ENCODE measurements at regions not wholly inside any gene's neighbourhood (a gene's known extent, or its start where the extent isn't known, plus 50 kb on each side); places are given as distances from the start of the nearest gene placed in this dataset.

GRCh38 chr13:74289107-74289506 is 154.9 kb upstream of the KLF12 start:
- TF ChIP-seq, protein P1, sequence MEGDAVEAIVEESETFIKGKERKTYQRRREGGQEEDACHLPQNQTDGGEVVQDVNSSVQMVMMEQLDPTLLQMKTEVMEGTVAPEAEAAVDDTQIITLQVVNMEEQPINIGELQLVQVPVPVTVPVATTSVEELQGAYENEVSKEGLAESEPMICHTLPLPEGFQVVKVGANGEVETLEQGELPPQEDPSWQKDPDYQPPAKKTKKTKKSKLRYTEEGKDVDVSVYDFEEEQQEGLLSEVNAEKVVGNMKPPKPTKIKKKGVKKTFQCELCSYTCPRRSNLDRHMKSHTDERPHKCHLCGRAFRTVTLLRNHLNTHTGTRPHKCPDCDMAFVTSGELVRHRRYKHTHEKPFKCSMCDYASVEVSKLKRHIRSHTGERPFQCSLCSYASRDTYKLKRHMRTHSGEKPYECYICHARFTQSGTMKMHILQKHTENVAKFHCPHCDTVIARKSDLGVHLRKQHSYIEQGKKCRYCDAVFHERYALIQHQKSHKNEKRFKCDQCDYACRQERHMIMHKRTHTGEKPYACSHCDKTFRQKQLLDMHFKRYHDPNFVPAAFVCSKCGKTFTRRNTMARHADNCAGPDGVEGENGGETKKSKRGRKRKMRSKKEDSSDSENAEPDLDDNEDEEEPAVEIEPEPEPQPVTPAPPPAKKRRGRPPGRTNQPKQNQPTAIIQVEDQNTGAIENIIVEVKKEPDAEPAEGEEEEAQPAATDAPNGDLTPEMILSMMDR (IDR thresholded peaks at IDR 0.05) = no peak
- intact Hi-C loops (cut with micrococcal nuclease) = loop anchor here (2.0 to 5.0 kb wide), 3 partner anchors 262 to 534 kb away; no protein-coding TSS in a partner anchor
- H3K36me3 ChIP-seq (ENCODE audit: control insufficient read depth, insufficient read depth, low read length) = no peaks in the 10 kb centered on the region
- Mint-ChIP-seq H3K27me3 (ENCODE audit: low read depth in 2 of 2) (no peaks in the 10 kb centered on the region), H3K4me3 (no peak overlapping the region), H3K9me3 (no peaks in the 10 kb centered on the region), H3K27ac (peak overlapping the region in 1 of 2 donors; percentile 93), H3K36me3 (no peaks in the 10 kb centered on the region), H3K4me1 (peaks cover 50 to 61% of the 10 kb centered on the region in 2 donors)
- peak overlapping the region; percentile 21 for H3K27ac ChIP-seq (ENCODE audit: low read length)
- H3K27me3 ChIP-seq (ENCODE audit: control insufficient read depth, insufficient read depth, low read length) = no peaks in the 10 kb centered on the region
- H3K4me1 ChIP-seq (ENCODE audit: control insufficient read depth, insufficient read depth, low read length) = peaks cover 20% of the 10 kb centered on the region
- DNase-seq = peak in 1 of 2 donors; percentile 8
- ATAC-seq = no peak
- no peak overlapping the region for H3K4me3 ChIP-seq (ENCODE audit: low read length)
- H3K9me3 ChIP-seq (ENCODE audit: control insufficient read depth, insufficient read depth, low read length) = no peaks in the 10 kb centered on the region
- WGBS (ENCODE audit: insufficient coverage) = 96% methylated on average over 6 of the region's 7 CpGs

GRCh38 chr13:74288361-74288911 is 154.2 kb upstream of the KLF12 start:
- Histone ChIP-seq H3K4me1 (ENCODE audit: control insufficient read depth, insufficient read depth, low read length) (peaks cover 20% of the 10 kb centered on the region), H3K27me3 (ENCODE audit: control insufficient read depth, insufficient read depth, low read length) (no peaks in the 10 kb centered on the region), H3K27ac (ENCODE audit: low read length) (peak overlapping the region; percentile 76), H3K4me3 (ENCODE audit: low read length) (peak overlapping the region; percentile 19), H3K9me3 (ENCODE audit: control insufficient read depth, insufficient read depth, low read length) (no peaks in the 10 kb centered on the region), H3K36me3 (ENCODE audit: control insufficient read depth, insufficient read depth, low read length) (no peaks in the 10 kb centered on the region)
- DNase-seq = peak; percentile 19 to 63
- Mint-ChIP-seq H3K4me1 (peaks cover 50 to 61% of the 10 kb centered on the region in 2 donors), H3K4me3 (peak overlapping the region; percentile 93), H3K36me3 (no peaks in the 10 kb centered on the region), H3K27ac (peak overlapping the region; percentile 93 to 95), H3K9me3 (no peaks in the 10 kb centered on the region), H3K27me3 (ENCODE audit: low read depth in 2 of 2) (no peaks in the 10 kb centered on the region)
- 8% methylated on average over 10 of the region's 10 CpGs for WGBS (ENCODE audit: insufficient coverage)
- ATAC-seq = no peak
- TF ChIP-seq, protein P1 (IDR thresholded peaks at IDR 0.05) = no peak
- intact Hi-C loops (cut with micrococcal nuclease) = loop anchor here (2.0 to 5.0 kb wide), 3 partner anchors 261 to 534 kb away; no protein-coding TSS in a partner anchor

DNA sequence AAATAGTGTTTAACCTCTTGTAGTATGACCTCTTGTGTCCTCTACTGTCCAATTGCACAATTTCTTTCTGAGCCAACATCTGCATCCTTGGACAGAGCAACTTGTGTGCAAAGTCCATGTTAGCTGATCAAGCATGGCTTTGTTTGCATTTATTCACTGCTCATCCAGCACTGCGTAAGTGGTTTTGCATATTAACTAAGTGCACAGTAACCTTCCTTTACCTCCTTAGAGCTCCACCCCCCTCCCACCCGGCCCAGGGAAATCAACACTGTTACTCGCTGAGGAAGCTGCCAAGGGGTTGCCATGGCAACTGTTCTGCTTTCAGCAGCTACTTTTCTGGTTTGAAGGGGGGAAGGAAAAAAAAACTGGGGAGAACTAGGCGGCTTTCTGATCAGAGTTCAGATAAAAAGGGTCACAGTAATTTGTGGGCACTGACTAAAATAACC is 153.5 kb upstream of the KLF12 start:
- H3K4me3 Mint-ChIP-seq = peak overlapping the region; percentile 93
- no peaks in the 10 kb centered on the region for H3K9me3 ChIP-seq (ENCODE audit: control insufficient read depth, insufficient read depth, low read length)
- no peaks in the 10 kb centered on the region for H3K27me3 Mint-ChIP-seq (ENCODE audit: low read depth in 2 of 2)
- DNase-seq (peak; percentile 40 to 98), ATAC-seq (peak; percentile 52 to 65 (median 61))
- peak overlapping the region; percentile 93 to 95 for H3K27ac Mint-ChIP-seq
- H3K27me3 ChIP-seq (ENCODE audit: control insufficient read depth, insufficient read depth, low read length) = no peaks in the 10 kb centered on the region
- 0% methylated on average over 3 of the region's 4 CpGs for WGBS (ENCODE audit: insufficient coverage)
- peaks cover 20% of the 10 kb centered on the region for H3K4me1 ChIP-seq (ENCODE audit: control insufficient read depth, insufficient read depth, low read length)
- H3K36me3 ChIP-seq (ENCODE audit: control insufficient read depth, insufficient read depth, low read length) = no peaks in the 10 kb centered on the region
- peaks cover 50 to 61% of the 10 kb centered on the region in 2 donors for H3K4me1 Mint-ChIP-seq
- no peaks in the 10 kb centered on the region for H3K36me3 Mint-ChIP-seq
- TF ChIP-seq, protein P1 (IDR thresholded peaks at IDR 0.05) = no peak
- H3K9me3 Mint-ChIP-seq = no peaks in the 10 kb centered on the region
- intact Hi-C loops (cut with micrococcal nuclease) = loop anchor here (1.0 to 5.0 kb wide), 6 partner anchors 43 to 533 kb away; no protein-coding TSS in a partner anchor
- H3K27ac ChIP-seq (ENCODE audit: low read length) = peak overlapping the region; percentile 76
- peak overlapping the region; percentile 19 for H3K4me3 ChIP-seq (ENCODE audit: low read length)
